CD14-positive monocyte (primary cell): ENCODE measurements at regions not wholly inside any gene's neighbourhood (a gene's known extent, or its start where the extent isn't known, plus 50 kb on each side); places are given as distances from the start of the nearest gene placed in this dataset.

Experiments used
- DNase-seq, 3 donors: peaks; one replicate each; pipeline ENCODE4 v3.0.0-alpha.2; 2011 to 2022
- H2AFZ ChIP-seq: 2 replicates; pipeline ENCODE4 v1.6.0; 2012; ENCODE audit warnings: mild to moderate bottlenecking, low read depth, low read length, inconsistent platforms; ENCODE audit not compliant: insufficient read depth, poor library complexity, severe bottlenecking
- H3K27ac ChIP-seq, 2 donors: 1 replicate in 1 of 2; 2 replicates in 1 of 2; pipeline ENCODE4 v1.5.1; 2012 to 2013; ENCODE audit warnings: low read length in 2 of 2, control low read depth in 1 of 2, inconsistent platforms in 1 of 2, low read depth in 1 of 2, mild to moderate bottlenecking in 1 of 2
- H3K27me3 ChIP-seq, 2 donors: one replicate each; pipeline versions ENCODE4 v1.6.0 to v1.6.1; 2011 to 2013; ENCODE audit warnings: low read length in 2 of 2; ENCODE audit not compliant: control insufficient read depth in 2 of 2, insufficient read depth in 2 of 2
- H3K36me3 ChIP-seq, 2 donors: replicated peaks in 1 of 2; 1 replicate in 1 of 2; 2 replicates in 1 of 2; pipeline versions ENCODE4 v1.5.1 to v1.6.1; 2012 to 2013; ENCODE audit warnings: low read length in 2 of 2, control low read depth in 1 of 2, inconsistent platforms in 1 of 2, mild to moderate bottlenecking in 1 of 2; ENCODE audit not compliant: insufficient read depth in 2 of 2, control insufficient read depth in 1 of 2
- H3K4me1 ChIP-seq, 2 donors: 1 replicate in 1 of 2; 2 replicates in 1 of 2; pipeline versions ENCODE4 v1.5.1 to v1.6.1; 2012 to 2013; ENCODE audit warnings: low read length in 2 of 2, control low read depth in 1 of 2, inconsistent platforms in 1 of 2, mild to moderate bottlenecking in 1 of 2, moderate library complexity in 1 of 2; ENCODE audit not compliant: insufficient read depth in 2 of 2, control insufficient read depth in 1 of 2
- H3K4me2 ChIP-seq: replicated peaks from 2 replicates; pipeline ENCODE3; 2012; ENCODE audit warnings: low read length, moderate library complexity, mild to moderate bottlenecking; ENCODE audit not compliant: poor library complexity, severe bottlenecking; ENCODE audit errors: extremely low read depth
- H3K4me3 ChIP-seq, 3 experiments: fragments of 200-600 bp in 1 of 3; sonication (generic) in 1 of 3; replicated peaks in 1 of 3; 1 replicate in 2 of 3; 2 replicates in 1 of 3; pipeline ENCODE4 v1.5.1; 2011 to 2013; ENCODE audit warnings: low read length in 3 of 3, mild to moderate bottlenecking in 3 of 3, control low read depth in 2 of 3, low read depth in 2 of 3, inconsistent platforms in 1 of 3, moderate library complexity in 1 of 3
- H3K79me2 ChIP-seq: 2 replicates; pipeline ENCODE4 v1.6.0; 2012; ENCODE audit warnings: mild to moderate bottlenecking, control low read depth, inconsistent platforms, low read length, moderate library complexity; ENCODE audit not compliant: insufficient read depth
- H3K9ac ChIP-seq: 2 replicates; pipeline ENCODE4 v1.6.0; 2017; ENCODE audit warnings: low read length, mild to moderate bottlenecking; ENCODE audit not compliant: insufficient read depth, poor library complexity, severe bottlenecking
- H3K9me3 ChIP-seq, 2 donors: replicated peaks in 1 of 2; 1 replicate in 1 of 2; 2 replicates in 1 of 2; pipeline versions ENCODE4 v1.5.1 to v1.6.1; 2012 to 2013; ENCODE audit warnings: low read length in 2 of 2, control low read depth in 1 of 2; ENCODE audit not compliant: control insufficient read depth in 1 of 2, insufficient read depth in 1 of 2
- H4K20me1 ChIP-seq: 2 replicates; pipeline ENCODE4 v1.6.0; 2012; ENCODE audit warnings: mild to moderate bottlenecking, low read length, control low read depth, moderate library complexity; ENCODE audit not compliant: insufficient read depth
- H3K27ac Mint-ChIP-seq, 7 donors: one replicate each; pipeline ENCODE4 v1.8.0; 2020; ENCODE audit warnings: mild to moderate bottlenecking in 7 of 7, mixed read lengths in 7 of 7, moderate library complexity in 6 of 7, inconsistent platforms in 2 of 7
- H3K27me3 Mint-ChIP-seq, 3 donors: one replicate each; pipeline ENCODE4 v1.8.0; 2021 to 2022; ENCODE audit warnings: low read depth in 3 of 3, mild to moderate bottlenecking in 3 of 3, mixed read lengths in 3 of 3, moderate library complexity in 3 of 3, inconsistent platforms in 1 of 3
- H3K36me3 Mint-ChIP-seq, 2 donors: one replicate each; pipeline ENCODE4 v1.8.0; 2020; ENCODE audit warnings: mixed read lengths in 2 of 2, inconsistent platforms in 1 of 2, mild to moderate bottlenecking in 1 of 2
- H3K4me1 Mint-ChIP-seq: one replicate; pipeline ENCODE4 v1.8.0; 2020; ENCODE audit warnings: mild to moderate bottlenecking, mixed read lengths
- H3K4me3 Mint-ChIP-seq, 2 donors: one replicate each; pipeline ENCODE4 v1.8.0; 2020; ENCODE audit warnings: mild to moderate bottlenecking in 2 of 2, mixed read lengths in 2 of 2, moderate library complexity in 1 of 2
- H3K9me3 Mint-ChIP-seq, 7 donors: one replicate each; pipeline ENCODE4 v1.8.0; 2020 to 2022; ENCODE audit warnings: mixed read lengths in 7 of 7, mild to moderate bottlenecking in 6 of 7, moderate library complexity in 6 of 7, inconsistent platforms in 2 of 7
- CTCF ChIP-seq: fragments of 200-600 bp; IDR thresholded peaks from one replicate; pipeline ENCODE4 v1.8.0; 2022; ENCODE audit warnings: antibody characterized with exemption, mild to moderate bottlenecking
- WGBS: methylation state at CpG from one replicate; pipeline ENCODE4 v1.1.5; 2013; ENCODE audit warnings: missing lambda C conversion rate; ENCODE audit not compliant: insufficient coverage; 5-methylcytosine and 5-hydroxymethylcytosine counted together
- intact Hi-C, 2 donors: fragments of 100-400 bp; cut with micrococcal nuclease; formaldehyde crosslinking; loops; one replicate each; pipeline versions ENCODE4 v1.15.0 to v1.15.1; 2023

- Histone ChIP-seq H3K36me3 (no peaks in the 10 kb centered on the region), H3K9ac (no peak overlapping the region), H3K9me3 (peaks cover 0 to 4% of the 10 kb centered on the region in 2 donors), H3K4me3 (no peak overlapping the region), H3K27ac (no peak overlapping the region), H3K79me2 (no peaks in the 10 kb centered on the region), H3K4me2 (no peak overlapping the region), H2AFZ (no peak overlapping the region), H3K4me1 (no peaks in the 10 kb centered on the region), H4K20me1 (no peaks in the 10 kb centered on the region), H3K27me3 (no peaks in the 10 kb centered on the region)
- intact Hi-C loops = no loop called here
- DNase-seq = no peak
- Mint-ChIP-seq H3K4me3 (no peak overlapping the region), H3K4me1 (no peaks in the 10 kb centered on the region), H3K36me3 (no peaks in the 10 kb centered on the region), H3K9me3 (peaks cover 0 to 6% (median 3%) of the 10 kb centered on the region in 7 donors), H3K27ac (no peak overlapping the region), H3K27me3 (peaks cover 0 to 4% (median 0%) of the 10 kb centered on the region in 3 donors)
- no peak for TF ChIP-seq CTCF
Observed at GRCh38 chr14:87443787-87444186, 549.2 kb downstream of the GALC start.

GRCh38 chr14:87443039-87443438, 549.9 kb downstream of the GALC start:
- no peaks in the 10 kb centered on the region for H3K36me3 Mint-ChIP-seq
- H3K4me3 Mint-ChIP-seq = no peak overlapping the region
- H3K9me3 Mint-ChIP-seq = peaks cover 0 to 9% (median 3%) of the 10 kb centered on the region in 7 donors
- H3K9ac ChIP-seq = no peak overlapping the region
- peaks cover 0 to 4% (median 0%) of the 10 kb centered on the region in 3 donors for H3K27me3 Mint-ChIP-seq
- TF ChIP-seq CTCF = peak; percentile 27
- no peaks in the 10 kb centered on the region for H3K4me1 Mint-ChIP-seq
- 87% methylated on average over 1 of the region's 1 CpG for WGBS
- H4K20me1 ChIP-seq = no peaks in the 10 kb centered on the region
- no peaks in the 10 kb centered on the region for H3K27me3 ChIP-seq
- H3K4me2 ChIP-seq = no peak overlapping the region
- no peaks in the 10 kb centered on the region for H3K36me3 ChIP-seq
- intact Hi-C loops = no loop called here
- no peaks in the 10 kb centered on the region for H3K4me1 ChIP-seq
- no peak overlapping the region for H2AFZ ChIP-seq
- no peak overlapping the region for H3K27ac Mint-ChIP-seq
- no peak overlapping the region for H3K27ac ChIP-seq
- H3K79me2 ChIP-seq = no peaks in the 10 kb centered on the region
- peaks cover 0 to 4% of the 10 kb centered on the region in 2 donors for H3K9me3 ChIP-seq
- no peak overlapping the region for H3K4me3 ChIP-seq
- DNase-seq = no peak
